ENCODE measurements at regions not wholly inside any gene's neighbourhood (a gene's known extent, or its start where the extent isn't known, plus 50 kb on each side); places are given as distances from the start of the nearest gene placed in this dataset.

DNA sequence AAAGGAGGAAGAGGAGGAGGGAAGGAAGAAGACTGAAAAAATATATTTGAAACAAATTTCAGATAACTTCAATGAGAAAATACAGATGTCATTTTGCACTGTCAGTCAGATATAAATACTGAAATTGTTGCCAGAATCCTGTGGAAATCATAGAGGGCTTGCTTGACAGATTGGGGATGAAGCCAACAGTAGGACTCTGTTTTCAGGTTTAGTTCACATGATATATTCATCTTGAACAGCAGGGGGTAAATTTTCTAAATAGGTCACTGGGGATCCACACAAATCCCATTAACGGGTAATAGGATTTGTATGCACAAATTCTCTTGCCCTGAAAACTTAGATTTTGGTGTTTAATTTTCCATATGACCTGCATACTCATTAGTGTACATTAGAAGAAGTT, 103.3 kb upstream of the PCDH18 start:
- no peak for DNase-seq
- H3K27ac Mint-ChIP-seq: no peak overlapping the region
- CTCF ChIA-PET: no interaction called here
- H3K4me3 Mint-ChIP-seq: no peak overlapping the region
- peaks cover 1% of the 10 kb centered on the region for H3K9me3 Mint-ChIP-seq
- no peaks in the 10 kb centered on the region for H3K27me3 Mint-ChIP-seq (ENCODE audit: low read depth)
- intact Hi-C loops (cut with micrococcal nuclease): no loop called here
- no peaks in the 10 kb centered on the region for H3K36me3 Mint-ChIP-seq (ENCODE audit: low read depth)
- no peaks in the 10 kb centered on the region for H3K4me1 Mint-ChIP-seq (ENCODE audit: low read depth)

DNA sequence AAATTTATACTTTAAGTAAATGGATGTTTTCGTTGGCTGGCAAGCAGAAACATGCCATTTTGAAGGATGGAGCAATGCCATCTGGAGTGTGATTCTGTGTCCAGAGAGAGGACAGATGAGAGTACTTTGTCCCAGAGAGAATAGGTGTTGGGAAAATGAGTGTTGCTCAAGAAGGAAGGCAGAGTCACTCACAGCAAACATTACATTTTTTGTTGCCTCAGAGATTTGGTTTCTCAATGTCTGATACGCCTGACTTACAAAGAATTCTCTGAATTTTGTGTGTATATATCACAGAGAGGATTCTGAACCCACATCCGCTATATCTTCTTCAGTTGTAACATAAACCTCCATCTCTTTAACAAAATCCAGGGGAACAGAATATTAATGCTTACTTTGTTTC, 102.8 kb upstream of the PCDH18 start:
- intact Hi-C loops (cut with micrococcal nuclease): no loop called here
- H3K4me1 Mint-ChIP-seq (ENCODE audit: low read depth): no peaks in the 10 kb centered on the region
- peaks cover 1% of the 10 kb centered on the region for H3K9me3 Mint-ChIP-seq

DNA sequence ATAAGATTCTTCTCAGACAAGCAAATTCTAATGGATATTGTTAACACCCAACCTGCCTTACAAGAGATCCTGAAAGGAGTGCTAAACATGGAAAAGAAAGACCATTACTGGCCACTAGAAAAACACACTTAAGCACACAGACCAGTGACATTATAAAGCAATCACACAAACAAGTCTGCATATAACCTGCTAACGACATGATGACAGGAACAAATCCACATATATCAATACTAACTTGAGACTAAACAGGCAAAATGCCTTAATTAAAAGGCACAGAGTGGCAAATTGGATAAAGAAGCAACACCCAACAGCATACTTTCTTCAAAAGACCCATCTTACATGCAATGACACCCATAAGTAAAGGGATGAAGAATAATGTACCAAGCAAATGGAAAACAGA, 100.5 kb upstream of the PCDH18 start:
- Mint-ChIP-seq H3K4me3 (no peak overlapping the region), H3K36me3 (ENCODE audit: low read depth) (no peaks in the 10 kb centered on the region), H3K9me3 (no peaks in the 10 kb centered on the region), H3K27me3 (ENCODE audit: low read depth) (no peaks in the 10 kb centered on the region), H3K27ac (no peak overlapping the region), H3K4me1 (ENCODE audit: low read depth) (no peaks in the 10 kb centered on the region)
- CTCF ChIA-PET: no interaction called here
- DNase-seq: no peak
- intact Hi-C loops (cut with micrococcal nuclease): no loop called here

More for the DNA sequence above, 102.8 kb upstream of the PCDH18 start:
- no peaks in the 10 kb centered on the region for H3K36me3 Mint-ChIP-seq (ENCODE audit: low read depth)
- no peak overlapping the region for H3K27ac Mint-ChIP-seq
- no peaks in the 10 kb centered on the region for H3K27me3 Mint-ChIP-seq (ENCODE audit: low read depth)
- CTCF ChIA-PET: no interaction called here
- no peak overlapping the region for H3K4me3 Mint-ChIP-seq
- DNase-seq: no peak

DNA sequence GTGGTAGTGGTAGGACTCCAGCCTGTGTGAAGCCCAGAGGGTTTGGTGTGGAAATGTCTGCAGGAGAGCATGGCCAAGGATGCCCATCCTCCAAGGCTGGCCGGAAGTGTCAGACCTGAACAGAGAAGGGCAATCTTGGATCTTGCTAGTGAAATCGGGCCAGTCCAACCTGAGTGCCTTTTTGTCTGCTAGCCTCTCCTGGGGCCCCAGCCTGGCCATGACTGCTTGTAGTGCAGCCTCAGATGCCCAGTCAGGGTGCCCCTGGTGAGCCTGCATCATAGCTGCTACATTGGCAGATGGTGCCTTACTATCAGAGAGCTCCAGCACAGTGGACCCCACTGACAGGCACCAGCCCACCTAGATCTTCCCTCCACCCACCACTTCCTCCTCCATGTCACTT, 99.3 kb upstream of the PCDH18 start:
- CTCF ChIA-PET: no interaction called here
- H3K27ac Mint-ChIP-seq: no peak overlapping the region
- H3K4me1 Mint-ChIP-seq (ENCODE audit: low read depth): no peaks in the 10 kb centered on the region
- no peak for DNase-seq
- intact Hi-C loops (cut with micrococcal nuclease): no loop called here
- H3K36me3 Mint-ChIP-seq (ENCODE audit: low read depth): no peaks in the 10 kb centered on the region
- H3K4me3 Mint-ChIP-seq: no peak overlapping the region
- H3K27me3 Mint-ChIP-seq (ENCODE audit: low read depth): no peaks in the 10 kb centered on the region
- H3K9me3 Mint-ChIP-seq: no peaks in the 10 kb centered on the region

DNA sequence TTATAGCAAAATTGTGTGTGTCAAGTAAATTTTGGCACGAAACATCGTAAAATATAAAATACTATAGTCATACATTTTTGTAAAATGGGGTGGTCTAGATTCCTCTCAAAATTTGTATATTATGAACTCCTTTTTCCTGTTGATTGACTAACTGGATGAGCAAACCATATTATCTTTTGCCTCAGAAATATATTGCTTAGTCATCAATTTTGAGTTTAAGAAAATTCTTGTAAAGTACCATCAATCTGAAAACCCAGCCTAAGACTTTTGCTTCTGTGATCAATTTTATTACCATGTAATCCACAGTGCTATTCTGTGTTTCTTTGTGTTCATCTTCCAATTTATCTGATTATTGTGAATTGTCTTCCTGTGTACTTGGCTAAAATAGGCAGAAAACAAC, 98.0 kb upstream of the PCDH18 start:
- no peaks in the 10 kb centered on the region for H3K36me3 Mint-ChIP-seq (ENCODE audit: low read depth)
- H3K4me1 Mint-ChIP-seq (ENCODE audit: low read depth): no peaks in the 10 kb centered on the region
- no peak for DNase-seq
- CTCF ChIA-PET: no interaction called here
- H3K27me3 Mint-ChIP-seq (ENCODE audit: low read depth): no peaks in the 10 kb centered on the region
- H3K4me3 Mint-ChIP-seq: no peak overlapping the region
- intact Hi-C loops (cut with micrococcal nuclease): no loop called here
- H3K27ac Mint-ChIP-seq: no peak overlapping the region
- no peaks in the 10 kb centered on the region for H3K9me3 Mint-ChIP-seq

DNA sequence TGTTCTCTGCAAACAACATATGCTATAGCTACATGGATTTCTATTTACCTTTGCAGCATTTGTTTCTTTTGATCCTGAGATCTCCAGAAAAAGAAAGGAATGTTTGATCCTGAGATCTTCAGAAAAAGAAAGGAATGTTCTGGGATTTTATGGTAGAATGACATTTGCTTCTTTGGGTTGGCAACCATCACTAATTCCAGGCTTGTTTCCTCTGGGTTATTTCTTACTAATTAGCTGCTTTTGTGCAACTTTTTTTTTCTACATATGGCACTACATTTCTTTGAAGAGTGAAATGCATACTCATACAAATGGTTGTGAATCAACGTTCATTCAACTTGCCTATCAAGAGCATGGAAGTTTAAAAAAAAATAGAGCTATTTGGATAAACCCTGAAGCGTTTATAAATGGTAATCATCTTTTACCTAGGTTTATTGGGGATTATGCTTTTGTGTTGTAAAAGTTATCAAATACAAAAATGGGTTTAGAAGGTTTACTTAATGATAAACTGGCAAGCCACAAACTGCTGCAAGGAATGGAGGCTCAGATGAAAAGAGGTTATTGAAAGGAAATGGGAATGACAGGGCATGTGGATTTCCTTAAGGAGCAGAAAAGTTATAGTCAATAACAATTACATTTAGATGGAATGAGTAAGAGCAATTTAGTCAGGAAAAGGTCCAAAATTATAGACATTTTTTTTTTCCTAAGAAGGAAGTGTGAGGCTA, 95.6 kb upstream of the PCDH18 start:
- H3K9me3 Mint-ChIP-seq: no peaks in the 10 kb centered on the region
- H3K36me3 Mint-ChIP-seq (ENCODE audit: low read depth): no peaks in the 10 kb centered on the region
- H3K4me1 Mint-ChIP-seq (ENCODE audit: low read depth): no peaks in the 10 kb centered on the region
- no peak overlapping the region for H3K27ac Mint-ChIP-seq
- DNase-seq: no peak
- H3K27me3 Mint-ChIP-seq (ENCODE audit: low read depth): no peaks in the 10 kb centered on the region
- no peak overlapping the region for H3K4me3 Mint-ChIP-seq
- CTCF ChIA-PET: no interaction called here
- intact Hi-C loops (cut with micrococcal nuclease): no loop called here

DNA sequence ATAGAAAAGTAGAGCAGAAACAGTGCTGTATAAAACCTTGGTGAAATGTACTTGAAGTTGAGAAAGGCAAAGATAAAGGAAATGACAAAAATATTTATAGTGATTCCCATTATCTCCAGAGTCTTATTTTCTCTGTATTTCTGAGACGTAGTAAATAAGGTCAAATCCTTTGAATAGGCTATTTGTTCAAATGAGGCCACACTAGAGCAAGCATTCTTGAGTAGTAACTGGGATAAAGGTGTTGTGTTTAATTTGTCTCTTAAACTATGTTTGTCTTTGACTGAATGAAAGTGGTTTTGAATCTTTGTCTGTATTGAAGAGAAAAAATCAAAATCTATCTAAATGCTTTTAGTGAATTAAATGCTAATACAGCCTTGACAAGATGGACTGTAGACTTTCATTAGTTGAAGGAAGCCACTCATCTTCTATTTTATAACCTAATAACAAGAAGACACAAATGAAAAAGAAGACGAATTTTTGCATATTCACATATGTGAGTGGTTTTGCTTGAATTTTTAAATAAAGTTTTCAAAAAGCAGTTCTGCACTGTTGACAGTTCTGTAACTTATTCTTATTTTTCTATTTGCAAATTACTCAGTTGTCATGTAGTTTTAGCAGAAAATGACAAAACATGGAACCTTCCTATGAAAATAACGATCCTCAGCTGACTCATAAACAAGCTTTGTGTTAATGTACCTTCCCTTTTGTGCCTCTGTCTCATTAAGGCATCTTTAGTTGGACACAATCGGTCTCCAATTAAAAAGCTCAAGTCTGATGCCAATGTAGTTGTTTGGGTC, 94.8 kb upstream of the PCDH18 start:
- Mint-ChIP-seq H3K9me3 (no peaks in the 10 kb centered on the region), H3K27me3 (ENCODE audit: low read depth) (no peaks in the 10 kb centered on the region), H3K27ac (no peak overlapping the region), H3K36me3 (ENCODE audit: low read depth) (no peaks in the 10 kb centered on the region), H3K4me1 (ENCODE audit: low read depth) (no peaks in the 10 kb centered on the region), H3K4me3 (no peak overlapping the region)
- DNase-seq: no peak
- CTCF ChIA-PET: no interaction called here
- intact Hi-C loops (cut with micrococcal nuclease): no loop called here

DNA sequence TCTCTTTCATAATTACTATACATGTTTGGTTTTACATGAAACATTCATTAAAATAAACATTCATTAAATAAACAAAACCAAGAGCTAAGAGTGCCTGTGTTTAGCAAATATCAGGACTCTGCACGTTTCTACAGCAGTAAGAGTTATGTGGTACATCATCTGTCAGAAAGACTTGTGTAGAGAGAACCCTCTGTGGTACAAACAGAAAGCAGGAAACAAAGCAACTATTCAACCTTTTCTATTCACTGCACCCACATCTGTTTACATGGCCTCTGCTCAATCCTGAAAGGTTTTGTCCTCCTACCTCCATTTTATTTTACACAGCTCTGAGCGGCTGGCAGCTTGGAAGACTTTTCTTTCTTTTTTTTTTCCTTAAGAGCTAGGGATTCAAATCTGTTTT, 90.7 kb upstream of the PCDH18 start:
- CTCF ChIA-PET: no interaction called here
- no peaks in the 10 kb centered on the region for H3K36me3 Mint-ChIP-seq (ENCODE audit: low read depth)
- no peak for DNase-seq
- H3K27ac Mint-ChIP-seq: no peak overlapping the region
- no peaks in the 10 kb centered on the region for H3K27me3 Mint-ChIP-seq (ENCODE audit: low read depth)
- no peaks in the 10 kb centered on the region for H3K4me1 Mint-ChIP-seq (ENCODE audit: low read depth)
- no peaks in the 10 kb centered on the region for H3K9me3 Mint-ChIP-seq
- intact Hi-C loops (cut with micrococcal nuclease): no loop called here
- H3K4me3 Mint-ChIP-seq: no peak overlapping the region

DNA sequence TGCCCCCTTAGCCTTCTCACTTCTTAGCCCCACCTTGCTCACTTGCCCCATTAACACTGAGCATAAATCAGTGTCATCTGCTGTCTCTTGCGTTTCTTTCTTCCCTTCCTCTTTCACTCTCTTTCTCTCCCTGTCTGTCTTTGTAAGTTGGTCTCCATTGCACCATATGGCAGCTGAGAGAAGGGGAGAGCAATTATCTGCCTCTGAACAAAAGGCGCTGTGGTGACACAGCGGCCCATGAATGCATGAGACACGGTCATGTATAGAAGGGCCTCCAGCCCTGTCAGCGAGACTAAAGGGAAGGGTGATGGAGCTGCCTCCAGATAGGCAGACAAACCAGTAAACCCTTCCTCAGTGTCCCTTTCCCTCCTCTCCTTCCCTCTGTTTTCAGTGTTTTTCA, 88.8 kb upstream of the PCDH18 start:
- CTCF ChIA-PET: no interaction called here
- Mint-ChIP-seq H3K4me1 (ENCODE audit: low read depth) (no peaks in the 10 kb centered on the region), H3K27me3 (ENCODE audit: low read depth) (no peaks in the 10 kb centered on the region), H3K27ac (no peak overlapping the region), H3K4me3 (no peak overlapping the region), H3K36me3 (ENCODE audit: low read depth) (no peaks in the 10 kb centered on the region), H3K9me3 (no peaks in the 10 kb centered on the region)
- intact Hi-C loops (cut with micrococcal nuclease): no loop called here
- DNase-seq: no peak

DNA sequence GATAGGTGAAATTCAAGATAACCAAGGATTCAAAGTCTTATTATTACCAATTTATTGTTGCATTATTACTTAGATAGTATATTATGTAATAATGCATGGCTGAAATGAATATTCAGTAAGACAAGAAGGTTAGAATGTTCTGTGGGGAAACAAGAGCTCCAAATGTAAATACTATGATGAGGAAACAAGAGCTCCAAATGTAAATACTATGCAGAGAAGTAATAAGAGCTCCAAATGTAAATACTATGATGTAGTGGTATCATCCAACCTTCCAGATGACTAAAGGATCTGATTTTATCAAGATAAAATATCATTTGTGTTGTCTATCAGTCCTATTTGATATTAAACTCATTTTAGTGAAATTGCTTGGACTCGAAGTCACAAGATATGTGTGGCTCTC, 82.2 kb upstream of the PCDH18 start:
- CTCF ChIA-PET: no interaction called here
- H3K4me3 Mint-ChIP-seq: no peak overlapping the region
- peaks cover 1% of the 10 kb centered on the region for H3K9me3 Mint-ChIP-seq
- H3K27me3 Mint-ChIP-seq (ENCODE audit: low read depth): no peaks in the 10 kb centered on the region
- H3K4me1 Mint-ChIP-seq (ENCODE audit: low read depth): no peaks in the 10 kb centered on the region
- DNase-seq: no peak
- no peaks in the 10 kb centered on the region for H3K36me3 Mint-ChIP-seq (ENCODE audit: low read depth)
- H3K27ac Mint-ChIP-seq: no peak overlapping the region
- intact Hi-C loops (cut with micrococcal nuclease): no loop called here

DNA sequence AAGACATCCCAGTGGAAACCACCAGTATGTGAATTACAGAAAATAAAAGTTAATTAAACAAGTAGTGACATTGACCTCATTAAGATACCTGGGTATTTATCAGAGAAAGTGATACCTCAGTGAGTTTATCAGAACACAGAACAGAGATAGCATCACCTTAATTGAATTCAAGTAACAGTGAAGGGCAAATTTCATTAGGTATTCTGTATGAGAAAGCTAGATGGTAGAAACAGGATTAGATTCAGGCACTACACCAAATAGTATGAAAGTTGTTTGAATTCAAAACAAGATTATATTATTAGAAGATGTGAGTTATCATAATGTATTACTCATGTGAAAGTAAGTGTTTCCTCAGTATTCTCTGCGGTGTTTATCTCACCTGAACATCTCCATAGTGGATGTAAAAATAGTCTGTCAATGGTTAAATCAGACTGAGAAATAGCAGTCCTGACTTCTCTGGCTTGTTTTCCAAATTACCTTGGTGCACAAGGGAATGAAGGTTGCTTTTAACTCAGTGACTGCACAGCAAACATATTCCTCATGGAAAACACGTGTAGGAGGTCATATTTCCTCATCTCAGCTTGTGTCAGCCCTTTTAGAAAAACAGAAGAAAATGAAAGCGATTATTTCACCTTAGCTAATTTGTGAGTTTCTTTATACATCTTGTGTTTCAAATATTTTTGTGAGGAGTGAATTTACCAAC, 79.9 kb upstream of the PCDH18 start:
- intact Hi-C loops (cut with micrococcal nuclease): no loop called here
- no peak for DNase-seq
- H3K36me3 Mint-ChIP-seq (ENCODE audit: low read depth): no peaks in the 10 kb centered on the region
- H3K27ac Mint-ChIP-seq: no peak overlapping the region
- no peak overlapping the region for H3K4me3 Mint-ChIP-seq
- H3K4me1 Mint-ChIP-seq (ENCODE audit: low read depth): no peaks in the 10 kb centered on the region
- peaks cover 4% of the 10 kb centered on the region for H3K9me3 Mint-ChIP-seq
- CTCF ChIA-PET: no interaction called here
- no peaks in the 10 kb centered on the region for H3K27me3 Mint-ChIP-seq (ENCODE audit: low read depth)

DNA sequence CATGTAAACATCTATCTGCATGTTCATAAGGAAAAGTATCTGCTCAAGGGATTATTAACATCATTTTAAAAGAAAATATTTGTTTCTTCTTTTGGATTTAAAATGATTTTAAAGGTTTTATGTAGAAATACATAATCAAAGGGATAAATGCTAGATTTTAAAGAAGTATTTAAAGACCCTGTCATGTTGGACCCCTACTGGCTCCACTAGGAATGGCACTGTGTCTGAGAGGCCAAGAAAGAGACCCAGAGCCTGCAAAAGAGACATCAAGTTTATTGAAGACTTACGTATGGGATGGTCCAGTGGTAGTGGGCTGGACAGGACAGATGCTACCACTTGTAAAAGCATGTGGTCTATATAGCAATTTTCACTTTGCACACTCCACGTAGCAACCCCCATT, 78.7 kb upstream of the PCDH18 start:
- Mint-ChIP-seq H3K27me3 (ENCODE audit: low read depth) (no peaks in the 10 kb centered on the region), H3K4me1 (ENCODE audit: low read depth) (no peaks in the 10 kb centered on the region), H3K4me3 (no peak overlapping the region), H3K27ac (no peak overlapping the region), H3K36me3 (ENCODE audit: low read depth) (no peaks in the 10 kb centered on the region), H3K9me3 (peaks cover 4% of the 10 kb centered on the region)
- CTCF ChIA-PET: no interaction called here
- intact Hi-C loops (cut with micrococcal nuclease): no loop called here
- DNase-seq: no peak

Data from activated naive CD4-positive, alpha-beta T cell treated with anti-CD3 and anti-CD28 coated beads for 36 hours (primary cell).